Heart left ventricle (tissue), 16 donors: ENCODE measurements at regions not wholly inside any gene's neighbourhood (a gene's known extent, or its start where the extent isn't known, plus 50 kb on each side); places are given as distances from the start of the nearest gene placed in this dataset.
"Not testable (repeated sequence)": the region's sequence is repeated elsewhere in the genome, so short reads cannot be mapped to it uniquely, and the experiment has no call there.

Experiments
- ATAC-seq, 4 donors: fragments of 200-7000 bp; cut with Tn5 transposase; one replicate each; pipeline ENCODE4 v1.9.1; 2020 to 2022; ENCODE audit warnings: moderate library complexity in 4 of 4, mild to moderate bottlenecking in 3 of 4, moderate number of reproducible peaks in 1 of 4
- DNase-seq, 5 donors: peaks; one replicate each; pipeline ENCODE4 v3.0.0-alpha.2; 2020
- H3K27ac ChIP-seq, 12 donors: fragments of 200-600 bp; sonication (generic) in 4 of 12; one replicate each; pipeline versions ENCODE4 v1.5.0 to v1.8.0; 2016 to 2022; ENCODE audit warnings: mild to moderate bottlenecking in 2 of 12
- H3K27me3 ChIP-seq, 9 donors: fragments of 200-600 bp; sonication (generic) in 2 of 9; one replicate each; pipeline versions ENCODE4 v1.5.1 to v1.8.0; 2016 to 2022; ENCODE audit warnings: mild to moderate bottlenecking in 3 of 9
- H3K36me3 ChIP-seq, 9 donors: fragments of 200-600 bp; sonication (generic) in 2 of 9; one replicate each; pipeline versions ENCODE4 v1.5.0 to v1.8.0; 2018 to 2022; ENCODE audit warnings: mild to moderate bottlenecking in 2 of 9
- H3K4me1 ChIP-seq, 12 donors: fragments of 200-600 bp; sonication (generic) in 4 of 12; one replicate each; pipeline versions ENCODE4 v1.5.0 to v1.8.0; 2016 to 2022; ENCODE audit warnings: mild to moderate bottlenecking in 3 of 12
- H3K4me3 ChIP-seq, 12 donors: fragments of 200-600 bp; sonication (generic) in 4 of 12; one replicate each; pipeline versions ENCODE4 v1.5.0 to v1.8.0; 2017 to 2022; ENCODE audit warnings: mild to moderate bottlenecking in 9 of 12, moderate library complexity in 4 of 12
- H3K9me3 ChIP-seq, 12 donors: fragments of 200-600 bp; sonication (generic) in 4 of 12; one replicate each; pipeline versions ENCODE4 v1.5.0 to v1.8.0; 2016 to 2022; ENCODE audit warnings: mild to moderate bottlenecking in 1 of 12
- POLR2A ChIP-seq, 2 donors: fragments of 450-650 bp; IDR thresholded peaks; one replicate each; pipeline ENCODE4 v1.6.1; 2017; ENCODE audit warnings: antibody characterized with exemption in 2 of 2, mild to moderate bottlenecking in 2 of 2, moderate library complexity in 2 of 2
- WGBS, 4 donors: extraction: QIAGEN DNeasy Blood & Tissue Kit in 2 of 4; methylation state at CpG; one replicate each; pipeline versions ENCODE4 v1.1.5 to v1.1.7; 2013 to 2018; 5-methylcytosine and 5-hydroxymethylcytosine counted together
- intact Hi-C, 10 donors: fragments of 100-400 bp; cut with DNase I; formaldehyde crosslinking; loops; one replicate each; pipeline versions ENCODE4 v1.11.1 to v1.14.2; 2022
- TF ChIP-seq, protein P1 (sequence below), 12 donors: fragments of 200-600 bp; sonication (generic) in 4 of 12; IDR thresholded peaks; one replicate each; pipeline versions ENCODE4 v1.5.0 to v1.8.0; 2018 to 2022; ENCODE audit warnings: antibody characterized with exemption in 12 of 12, mild to moderate bottlenecking in 5 of 12
- donor health status: ischemic (EF 13 %, LVEDD 7.1; RV severe dilation, severe dysfunction).
- donor health status: healthy with polysubstance abuse.
- donor health status: DM: no; HTN: yes; CAD: no.
- donor health status: DM: no; HTN: no; CAD: no.
- donor health status: ischemic (EF 25% LVEDD 6.9; RV normal size, moderate dysfunction).
- donor health status: ischemic (EF 25% LVEDD 5.7; RV mildly dilated, moderate dysfunction).
- donor health status: healthy.
- donor health status: DM: yes; HTN: yes; CAD: no.
- donor health status: ischemic (EF 35%, LVEDD 5.7; RV mildly dilated, moderate dysfunction).
- donor health status: nonischemic (EF 11% LVEDD 7.7; RV severe dilation, severe dysfunction).
- donor health status: DM: yes; HTN: yes; CAD: no.
- donor health status: PGD.
- donor health status: ischemic (EF 29% LVEDD 5.4; RV normal size, mild dysfunction).
- donor health status: nonischemic (EF 23%, LVEDD 6.1; RV moderate dilation, normal function).

DNA sequence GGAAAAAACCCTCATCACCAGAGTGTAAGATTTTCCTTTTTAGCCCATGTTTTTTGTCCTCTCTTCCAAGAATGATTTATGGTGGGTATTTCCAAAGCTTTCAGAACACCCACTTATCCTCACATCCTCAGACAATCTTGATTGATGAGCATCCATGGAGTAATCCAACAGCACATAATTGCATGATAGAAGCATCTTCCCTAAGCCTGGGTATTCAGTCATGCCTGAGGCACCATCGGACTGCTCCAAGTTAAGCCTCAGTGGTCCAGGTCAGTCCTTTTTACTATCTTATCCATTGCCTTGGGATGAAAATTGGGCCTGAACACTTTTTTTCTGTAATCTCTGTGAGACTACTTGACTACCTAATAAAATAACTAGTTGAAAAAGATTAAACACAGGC is 676.0 kb upstream of the SEMA6D start:
- TF ChIP-seq, protein P1, sequence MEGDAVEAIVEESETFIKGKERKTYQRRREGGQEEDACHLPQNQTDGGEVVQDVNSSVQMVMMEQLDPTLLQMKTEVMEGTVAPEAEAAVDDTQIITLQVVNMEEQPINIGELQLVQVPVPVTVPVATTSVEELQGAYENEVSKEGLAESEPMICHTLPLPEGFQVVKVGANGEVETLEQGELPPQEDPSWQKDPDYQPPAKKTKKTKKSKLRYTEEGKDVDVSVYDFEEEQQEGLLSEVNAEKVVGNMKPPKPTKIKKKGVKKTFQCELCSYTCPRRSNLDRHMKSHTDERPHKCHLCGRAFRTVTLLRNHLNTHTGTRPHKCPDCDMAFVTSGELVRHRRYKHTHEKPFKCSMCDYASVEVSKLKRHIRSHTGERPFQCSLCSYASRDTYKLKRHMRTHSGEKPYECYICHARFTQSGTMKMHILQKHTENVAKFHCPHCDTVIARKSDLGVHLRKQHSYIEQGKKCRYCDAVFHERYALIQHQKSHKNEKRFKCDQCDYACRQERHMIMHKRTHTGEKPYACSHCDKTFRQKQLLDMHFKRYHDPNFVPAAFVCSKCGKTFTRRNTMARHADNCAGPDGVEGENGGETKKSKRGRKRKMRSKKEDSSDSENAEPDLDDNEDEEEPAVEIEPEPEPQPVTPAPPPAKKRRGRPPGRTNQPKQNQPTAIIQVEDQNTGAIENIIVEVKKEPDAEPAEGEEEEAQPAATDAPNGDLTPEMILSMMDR (IDR thresholded peaks at IDR 0.05) = no peak
- no peak for TF ChIP-seq POLR2A (IDR thresholded peaks at IDR 0.05)
- Histone ChIP-seq H3K36me3 (no peaks in the 10 kb centered on the region), H3K9me3 (no peaks in the 10 kb centered on the region), H3K27ac (no peak overlapping the region), H3K4me1 (no peaks in the 10 kb centered on the region), H3K4me3 (no peak overlapping the region), H3K27me3 (no peaks in the 10 kb centered on the region)
- WGBS, 4 donors = 58 to 86% (median 80%) methylated on average over 1 of the region's 1 CpG
- intact Hi-C loops = no loop called here
- ATAC-seq (no peak), DNase-seq (no peak)

DNA sequence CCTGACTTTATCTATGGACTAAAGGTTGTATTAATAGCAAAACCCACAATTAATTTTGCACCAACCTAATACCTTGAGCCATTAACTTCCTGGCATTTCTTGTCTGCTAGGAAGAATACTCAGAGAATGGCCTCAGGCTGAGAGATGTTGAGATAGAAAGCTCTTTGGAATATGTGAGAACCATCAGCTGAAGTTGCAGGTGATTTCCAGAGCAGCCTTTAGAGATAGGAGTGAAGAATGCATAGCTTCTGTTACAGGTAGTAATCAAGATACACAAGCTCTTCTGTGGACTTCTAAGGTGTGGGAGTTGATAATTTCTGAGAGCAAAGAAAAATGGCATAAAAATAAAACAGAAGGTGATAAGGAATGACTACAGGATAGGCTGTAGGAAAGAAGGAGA is 669.3 kb upstream of the SEMA6D start:
- H3K27ac ChIP-seq, H3K4me1 ChIP-seq, H3K36me3 ChIP-seq, DNase-seq, H3K9me3 ChIP-seq, H3K27me3 ChIP-seq, intact Hi-C loops, ATAC-seq, H3K4me3 ChIP-seq: not testable (repeated sequence)

DNA sequence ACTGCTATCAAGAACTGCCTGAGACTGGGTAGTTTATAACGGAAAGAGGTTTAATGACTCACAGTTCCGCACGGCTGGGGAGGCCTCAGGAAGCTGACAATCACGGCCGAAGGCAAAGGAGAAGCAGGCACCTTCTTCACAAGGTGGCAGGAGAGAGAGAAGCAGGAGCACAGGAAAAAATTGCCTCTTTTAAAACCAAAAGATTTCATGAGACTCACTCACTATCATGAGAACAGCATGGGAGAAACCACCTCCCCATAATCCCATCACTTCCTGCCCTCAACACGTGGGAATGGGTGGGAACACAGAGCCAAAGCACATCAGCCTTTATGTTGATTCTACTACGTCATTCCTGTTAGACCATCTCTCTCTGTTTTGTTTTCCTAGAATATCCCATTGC is 650.9 kb upstream of the SEMA6D start:
- ATAC-seq (no peak), DNase-seq (no peak)
- H3K27me3 ChIP-seq = no peaks in the 10 kb centered on the region
- H3K4me1 ChIP-seq = no peaks in the 10 kb centered on the region
- H3K36me3 ChIP-seq = no peaks in the 10 kb centered on the region
- intact Hi-C loops = no loop called here
- no peaks in the 10 kb centered on the region for H3K9me3 ChIP-seq
- no peak overlapping the region for H3K4me3 ChIP-seq
- WGBS, 4 donors = 56 to 69% (median 64%) methylated on average over 7 of the region's 7 CpGs
- H3K27ac ChIP-seq = no peak overlapping the region
- TF ChIP-seq, protein P1 (IDR thresholded peaks at IDR 0.05) = no peak
- no peak for TF ChIP-seq POLR2A (IDR thresholded peaks at IDR 0.05)

DNA sequence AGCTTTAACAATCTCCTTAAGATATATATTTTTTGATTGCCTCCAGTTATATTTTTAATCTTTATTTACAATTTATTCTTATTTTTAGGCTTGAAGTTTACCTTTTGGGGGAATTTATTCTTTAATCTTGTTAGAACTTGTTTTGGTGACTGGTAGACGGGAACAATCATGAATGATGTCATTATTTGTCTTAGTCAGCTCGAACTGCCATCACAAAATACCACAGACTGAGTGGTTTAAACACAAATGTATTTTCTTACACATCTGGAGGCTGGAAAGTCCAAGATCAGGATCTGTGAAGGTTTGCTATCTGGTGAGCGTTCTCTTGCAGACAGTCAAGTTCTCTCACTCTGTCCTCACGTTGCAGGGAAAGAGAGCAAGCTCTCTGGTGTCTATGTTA is 639.5 kb upstream of the SEMA6D start:
- H3K9me3 ChIP-seq, H3K4me1 ChIP-seq, H3K27ac ChIP-seq, H3K36me3 ChIP-seq, DNase-seq, ATAC-seq, H3K27me3 ChIP-seq, intact Hi-C loops, H3K4me3 ChIP-seq: not testable (repeated sequence)
- 45 to 62% (median 54%) methylated on average over 4 of the region's 4 CpGs for WGBS, 4 donors

DNA sequence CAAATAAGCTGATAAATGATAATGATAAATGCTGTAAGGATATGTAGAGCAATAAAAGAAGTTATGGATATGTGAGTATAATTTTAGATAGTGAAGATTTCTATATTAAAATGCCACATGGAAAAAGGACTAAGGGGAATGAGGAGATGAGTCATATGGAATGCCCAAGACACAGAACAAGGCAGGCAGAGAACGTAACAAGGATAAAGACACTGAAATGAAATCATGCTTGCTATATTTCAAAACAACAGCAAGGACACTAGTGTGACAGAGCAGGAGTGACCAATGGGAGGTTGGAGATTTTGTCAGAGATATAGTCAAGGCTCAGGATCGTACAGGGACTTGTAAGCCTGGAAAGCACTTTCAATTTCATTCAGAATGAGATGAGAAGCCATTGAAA is 621.5 kb upstream of the SEMA6D start:
- ATAC-seq = no peak
- intact Hi-C loops = no loop called here
- WGBS, 4 donors = 48 to 62% (median 56%) methylated on average over 2 of the region's 2 CpGs

DNA sequence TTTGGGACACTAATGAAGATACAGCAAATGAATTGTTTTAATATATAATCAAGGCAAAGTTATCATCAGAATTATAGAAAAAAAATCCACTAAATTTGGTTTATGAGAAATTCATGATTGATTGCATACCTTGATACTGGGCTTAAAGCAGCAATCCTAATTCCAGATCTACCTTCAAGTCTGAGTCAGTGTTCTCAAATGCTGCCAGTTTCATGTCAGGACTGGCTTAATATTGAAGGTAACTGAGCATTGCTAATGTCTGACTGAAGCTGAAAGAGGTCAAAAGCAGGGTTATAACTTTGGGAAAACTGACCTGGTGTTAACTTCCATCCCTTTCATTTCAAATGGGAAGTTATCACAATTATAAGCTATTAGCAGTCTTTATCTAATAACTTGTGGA is 618.8 kb upstream of the SEMA6D start:
- H3K9me3 ChIP-seq, H3K36me3 ChIP-seq, ATAC-seq, DNase-seq, H3K27me3 ChIP-seq, H3K4me1 ChIP-seq, H3K27ac ChIP-seq, intact Hi-C loops, H3K4me3 ChIP-seq: not testable (repeated sequence)

More for the DNA sequence above, 621.5 kb upstream of the SEMA6D start:
- no peak for TF ChIP-seq POLR2A (IDR thresholded peaks at IDR 0.05)
- TF ChIP-seq, protein P1 (IDR thresholded peaks at IDR 0.05) = no peak
- Histone ChIP-seq H3K4me3 (no peak overlapping the region), H3K9me3 (no peaks in the 10 kb centered on the region), H3K27ac (no peak overlapping the region), H3K27me3 (no peaks in the 10 kb centered on the region), H3K36me3 (no peaks in the 10 kb centered on the region), H3K4me1 (no peaks in the 10 kb centered on the region)
- DNase-seq = no peak

DNA sequence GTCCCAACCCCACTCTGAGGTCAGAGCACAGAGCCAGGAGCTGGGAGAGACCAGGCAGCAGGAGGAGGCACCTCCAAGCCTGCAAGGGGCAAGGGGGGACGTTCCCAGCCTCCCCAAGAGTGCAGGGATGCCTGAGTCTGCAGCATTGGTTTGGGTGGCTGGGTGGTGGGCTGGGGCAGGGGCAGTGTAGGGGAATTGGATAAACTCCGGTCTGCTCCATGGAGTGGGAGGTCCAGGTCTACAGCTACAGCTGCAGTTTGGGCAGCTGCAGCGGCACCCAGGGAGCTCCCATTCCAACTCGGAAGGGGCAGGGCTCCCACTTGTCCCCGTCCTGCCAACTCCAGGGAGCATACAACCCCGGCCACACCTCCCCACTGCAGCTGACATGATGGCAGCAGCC is 617.5 kb upstream of the SEMA6D start:
- H3K27ac ChIP-seq, H3K27me3 ChIP-seq, H3K36me3 ChIP-seq, ATAC-seq, H3K9me3 ChIP-seq, H3K4me3 ChIP-seq, H3K4me1 ChIP-seq, DNase-seq, intact Hi-C loops: not testable (repeated sequence)
- WGBS, 4 donors = 40 to 78% (median 71%) methylated on average over 1 to 6 of the region's 6 CpGs

DNA sequence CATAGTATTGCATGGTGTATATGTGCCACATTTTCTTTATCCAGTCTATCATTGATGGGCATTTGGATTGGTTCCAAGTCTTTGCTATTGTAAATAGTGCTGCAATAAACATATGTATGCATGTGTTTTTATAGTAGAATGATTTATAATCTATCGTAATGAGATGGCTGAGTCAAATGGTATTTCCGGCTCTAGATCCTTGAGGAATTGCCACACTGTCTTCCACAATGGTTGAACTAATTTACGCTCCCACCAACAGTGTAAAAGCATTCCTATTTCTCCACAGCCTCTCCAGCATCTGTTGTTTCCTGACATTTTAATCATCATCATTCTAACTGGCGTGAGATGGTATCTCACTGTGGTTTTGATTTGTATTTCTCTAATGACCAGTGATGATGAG is 608.5 kb upstream of the SEMA6D start:
- 86 to 92% (median 89%) methylated on average over 4 of the region's 4 CpGs for WGBS, 4 donors
- DNase-seq, H3K27ac ChIP-seq, H3K4me1 ChIP-seq, H3K36me3 ChIP-seq, ATAC-seq, H3K4me3 ChIP-seq, H3K27me3 ChIP-seq, intact Hi-C loops: not testable (repeated sequence)
- H3K9me3 ChIP-seq = peaks cover 0 to 16% (median 0%) of the 10 kb centered on the region in 12 donors
